A549 (cell line): ENCODE measurements at regions not wholly inside any gene's neighbourhood (a gene's known extent, or its start where the extent isn't known, plus 50 kb on each side); places are given as distances from the start of the nearest gene placed in this dataset.

Experiments used
- ATAC-seq, 2 experiments: fragments of 200-7000 bp in 1 of 2; fragments of >200 bp in 1 of 2; cut with Nextera tagmentation in 1 of 2; cut with Tn5 transposase in 1 of 2; 3 replicates each; pipeline versions ENCODE4 v1.8.0 to v1.9.1; 2018 to 2020; ENCODE audit warnings: mild to moderate bottlenecking in 1 of 2, moderate library complexity in 1 of 2
- CTCF ChIA-PET: fragments of 300-600 bp; sonication (Branson Sonifier 250); formaldehyde crosslinking; extraction: SDS; loops from one replicate; lab custom pipeline; 2021; ENCODE audit warnings: antibody characterized with exemption, inconsistent platforms; lab: Yijun Ruan, JAX
- POLR2A ChIA-PET: fragments of 350-600 bp; formaldehyde crosslinking; extraction: SDS; loops from one replicate; lab custom pipeline; 2021; ENCODE audit warnings: antibody characterized with exemption, inconsistent platforms; lab: Yijun Ruan, JAX
- DNase-seq, 2 experiments: peaks; one replicate each; pipeline versions ENCODE4 v3.0.0 to v3.0.0-alpha.2; 2011 to 2016; ENCODE audit warnings: low read depth in 1 of 2, low spot score in 1 of 2
- FAIRE-seq: peaks from 2 replicates; lab custom pipeline; 2011; peaks lifted over from hg19 to GRCh38; lab: Jason Lieb, UNC
- H3K27ac ChIP-seq, 2 experiments: fragments of >200 bp; sonication (Bioruptor Twin); formaldehyde crosslinking; 3 replicates each; pipeline ENCODE4 v1.5.1; 2016 to 2017
- H3K4me1 ChIP-seq: fragments of >200 bp; sonication (Bioruptor Twin); formaldehyde crosslinking; 3 replicates; pipeline ENCODE4 v1.6.1; 2016
- H3K4me2 ChIP-seq: fragments of >200 bp; sonication (Bioruptor Twin); formaldehyde crosslinking; 3 replicates; pipeline ENCODE4 v1.6.1; 2016
- H3K4me3 ChIP-seq: fragments of >200 bp; sonication (Bioruptor Twin); formaldehyde crosslinking; 3 replicates; pipeline ENCODE4 v1.5.1; 2016
- H3K9me3 ChIP-seq: fragments of >200 bp; sonication (Bioruptor Twin); formaldehyde crosslinking; 3 replicates; pipeline ENCODE4 v1.6.1; 2016
- CEBPB ChIP-seq, 2 experiments: fragments of >200 bp in 1 of 2; sonication (Bioruptor Twin) in 1 of 2; formaldehyde crosslinking in 1 of 2; IDR thresholded peaks; 2 replicates each; pipeline ENCODE4 v1.6.1; 2012 to 2016
- FOSB ChIP-seq: fragments of 250-450 bp; sonication (Bioruptor Pico); IDR thresholded peaks from 2 replicates; pipeline ENCODE4 v1.5.0; 2020; ENCODE audit warnings: mild to moderate bottlenecking, moderate library complexity
- GATA3 ChIP-seq: IDR thresholded peaks from 2 replicates; pipeline ENCODE4 v1.6.1; 2012; ENCODE audit warnings: borderline replicate concordance
- HDAC2 ChIP-seq: fragments of 200-600 bp; sonication (generic); IDR thresholded peaks from 2 replicates; pipeline ENCODE4 v1.6.1; 2016
- KDM1A ChIP-seq: fragments of 200-600 bp; sonication (generic); IDR thresholded peaks from 2 replicates; pipeline ENCODE4 v1.6.1; 2016; ENCODE audit warnings: low read depth, mild to moderate bottlenecking
- MYC ChIP-seq: IDR thresholded peaks from 2 replicates; pipeline ENCODE4 v1.6.1; 2012; ENCODE audit warnings: mild to moderate bottlenecking, inconsistent platforms, low read length, improper control_type of control experiment, borderline replicate concordance
- NPAS2 ChIP-seq: fragments of 250-450 bp; sonication (Bioruptor Pico); IDR thresholded peaks from 2 replicates; pipeline ENCODE4 v1.8.0; 2022; ENCODE audit warnings: mild to moderate bottlenecking, moderate library complexity, borderline replicate concordance
- POLR2A ChIP-seq: IDR thresholded peaks from 2 replicates; pipeline ENCODE4 v1.6.1; 2012; ENCODE audit warnings: mild to moderate bottlenecking, low read length
- POLR2AphosphoS2 ChIP-seq: conservative IDR thresholded peaks from 2 replicates; pipeline ENCODE4 v1.6.1; 2012; ENCODE audit warnings: low read length, improper control_type of control experiment, inconsistent platforms
- RAD21 ChIP-seq, 2 experiments: fragments of >200 bp in 1 of 2; sonication (Bioruptor Twin) in 1 of 2; formaldehyde crosslinking in 1 of 2; IDR thresholded peaks in 1 of 2; conservative IDR thresholded peaks in 1 of 2; 2 replicates in 1 of 2; 3 replicates in 1 of 2; pipeline ENCODE4 v1.6.1; 2012 to 2018; ENCODE audit warnings: inconsistent platforms in 1 of 2
- RNF2 ChIP-seq: fragments of 200-600 bp; sonication (generic); IDR thresholded peaks from 2 replicates; pipeline ENCODE4 v1.6.1; 2016; ENCODE audit warnings: low read depth, mild to moderate bottlenecking, antibody characterized with exemption, moderate library complexity, borderline replicate concordance
- ZC3H11A ChIP-seq: fragments of 450-650 bp; IDR thresholded peaks from 2 replicates; pipeline ENCODE4 v1.6.1; 2014; ENCODE audit warnings: antibody characterized with exemption, mild to moderate bottlenecking
- ZNF302 ChIP-seq: fragments of 250-450 bp; sonication (Bioruptor Pico); IDR thresholded peaks from 2 replicates; pipeline ENCODE4 v1.9.0; 2021; ENCODE audit warnings: inconsistent platforms, mild to moderate bottlenecking, moderate library complexity
- ZSCAN20 ChIP-seq: fragments of 250-450 bp; sonication (Bioruptor Pico); IDR thresholded peaks from 2 replicates; pipeline ENCODE4 v1.8.0; 2022; ENCODE audit warnings: mild to moderate bottlenecking, moderate library complexity
- WGBS: methylation state at CpG from one replicate; pipeline ENCODE4 v1.1.6; 2017; ENCODE audit errors: missing lambda C conversion rate; 5-methylcytosine and 5-hydroxymethylcytosine counted together
- TF ChIP-seq, protein P1 (sequence below): fragments of >200 bp; sonication (Bioruptor Twin); formaldehyde crosslinking; IDR thresholded peaks from 2 replicates; pipeline ENCODE4 v1.6.1; 2016
- TF ChIP-seq, protein P2 (sequence below): fragments of 450-650 bp; IDR thresholded peaks from 2 replicates; pipeline ENCODE4 v1.6.1; 2014; ENCODE audit warnings: antibody characterized with exemption
- TF ChIP-seq, protein P3 (sequence below): fragments of >200 bp; sonication (Bioruptor Twin); formaldehyde crosslinking; IDR thresholded peaks from 3 replicates; pipeline ENCODE4 v1.6.1; 2016
- TF ChIP-seq, protein P4 (sequence below): fragments of 200-600 bp; sonication (generic); IDR thresholded peaks from 2 replicates; pipeline ENCODE4 v1.6.1; 2016; ENCODE audit warnings: antibody characterized with exemption, mild to moderate bottlenecking, moderate library complexity
- TF ChIP-seq, protein P5 (sequence below): IDR thresholded peaks from 2 replicates; pipeline ENCODE4 v1.6.1; 2012

DNA sequence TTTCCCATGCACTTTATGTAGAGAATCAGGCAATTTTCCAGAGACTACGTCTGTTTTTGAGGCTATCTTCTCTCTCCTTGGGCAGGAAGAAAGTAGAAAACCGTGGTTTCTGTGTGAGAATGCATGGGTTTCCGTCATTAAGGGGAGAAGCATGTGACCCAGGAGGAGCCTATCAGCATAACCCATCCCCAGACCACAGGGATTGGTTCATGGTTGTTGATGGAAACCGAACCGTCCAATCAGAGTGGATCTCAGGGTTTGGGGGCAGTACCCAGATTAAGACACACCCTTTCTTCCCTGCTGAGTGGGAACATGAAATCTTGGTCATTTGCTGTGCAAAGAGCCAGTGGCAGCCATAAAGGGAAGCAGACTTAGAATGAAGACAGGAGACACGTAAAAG, 517.8 kb downstream of the MN1 start:
- WGBS, result 73% methylated on average over 6 of the region's 6 CpGs
- H3K9me3 ChIP-seq, result peaks cover 8% of the 10 kb centered on the region; the same call in 2 of the 3 replicates
- no peaks in the 10 kb centered on the region for H3K4me1 ChIP-seq
- TF ChIP-seq GATA3, result no peak
- no peak for TF ChIP-seq RAD21 (conservative IDR thresholded peaks at IDR 0.05 in 1 of 2, IDR thresholded peaks at IDR 0.05 in 1 of 2)
- no peak for TF ChIP-seq ZSCAN20
- TF ChIP-seq, protein P1, sequence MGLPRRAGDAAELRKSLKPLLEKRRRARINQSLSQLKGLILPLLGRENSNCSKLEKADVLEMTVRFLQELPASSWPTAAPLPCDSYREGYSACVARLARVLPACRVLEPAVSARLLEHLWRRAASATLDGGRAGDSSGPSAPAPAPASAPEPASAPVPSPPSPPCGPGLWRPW, result no peak
- TF ChIP-seq POLR2A, result no peak
- TF ChIP-seq, protein P2, sequence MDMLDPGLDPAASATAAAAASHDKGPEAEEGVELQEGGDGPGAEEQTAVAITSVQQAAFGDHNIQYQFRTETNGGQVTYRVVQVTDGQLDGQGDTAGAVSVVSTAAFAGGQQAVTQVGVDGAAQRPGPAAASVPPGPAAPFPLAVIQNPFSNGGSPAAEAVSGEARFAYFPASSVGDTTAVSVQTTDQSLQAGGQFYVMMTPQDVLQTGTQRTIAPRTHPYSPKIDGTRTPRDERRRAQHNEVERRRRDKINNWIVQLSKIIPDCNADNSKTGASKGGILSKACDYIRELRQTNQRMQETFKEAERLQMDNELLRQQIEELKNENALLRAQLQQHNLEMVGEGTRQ, result no peak
- no peak for TF ChIP-seq RNF2
- TF ChIP-seq CEBPB (IDR thresholded peaks at IDR 0.05), result no peak
- TF ChIP-seq, protein P3, sequence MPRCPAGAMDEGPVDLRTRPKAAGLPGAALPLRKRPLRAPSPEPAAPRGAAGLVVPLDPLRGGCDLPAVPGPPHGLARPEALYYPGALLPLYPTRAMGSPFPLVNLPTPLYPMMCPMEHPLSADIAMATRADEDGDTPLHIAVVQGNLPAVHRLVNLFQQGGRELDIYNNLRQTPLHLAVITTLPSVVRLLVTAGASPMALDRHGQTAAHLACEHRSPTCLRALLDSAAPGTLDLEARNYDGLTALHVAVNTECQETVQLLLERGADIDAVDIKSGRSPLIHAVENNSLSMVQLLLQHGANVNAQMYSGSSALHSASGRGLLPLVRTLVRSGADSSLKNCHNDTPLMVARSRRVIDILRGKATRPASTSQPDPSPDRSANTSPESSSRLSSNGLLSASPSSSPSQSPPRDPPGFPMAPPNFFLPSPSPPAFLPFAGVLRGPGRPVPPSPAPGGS, result no peak
- no peak for TF ChIP-seq POLR2AphosphoS2
- no peak for TF ChIP-seq MYC
- no peak for DNase-seq
- CTCF ChIA-PET, result no interaction called here
- H3K27ac ChIP-seq, result no peak overlapping the region
- ATAC-seq, result peak in 1 of 2 experiments; percentile 29; a peak in 1 of 6 replicates
- FAIRE-seq, result no peak
- POLR2A ChIA-PET, result no interaction called here
- no peak overlapping the region for H3K4me3 ChIP-seq
- no peak overlapping the region for H3K4me2 ChIP-seq

DNA sequence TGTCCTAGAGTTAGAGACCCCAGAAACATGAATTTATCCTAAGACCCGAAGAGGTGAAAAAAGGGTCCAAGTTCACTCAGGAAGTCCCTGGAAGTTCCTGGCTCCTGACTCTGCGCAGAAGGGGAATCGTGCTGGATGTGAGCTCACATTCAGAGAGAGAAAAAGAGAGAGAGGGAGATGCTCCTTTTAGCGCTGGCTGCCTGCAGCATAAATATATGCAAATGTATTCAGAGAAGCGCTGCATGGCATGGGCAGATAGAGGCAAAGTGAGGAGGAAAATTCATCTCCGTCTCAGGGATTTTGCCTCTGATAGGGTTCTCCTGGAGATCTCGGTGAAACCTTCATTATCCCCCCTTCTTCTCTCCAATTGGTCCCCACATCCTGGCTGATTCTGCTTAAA, 517.2 kb downstream of the MN1 start:
- CTCF ChIA-PET, result no interaction called here

More for the DNA sequence above, 517.2 kb downstream of the MN1 start:
- no peaks in the 10 kb centered on the region for H3K4me1 ChIP-seq
- ATAC-seq, result no peak
- TF ChIP-seq, protein P4, sequence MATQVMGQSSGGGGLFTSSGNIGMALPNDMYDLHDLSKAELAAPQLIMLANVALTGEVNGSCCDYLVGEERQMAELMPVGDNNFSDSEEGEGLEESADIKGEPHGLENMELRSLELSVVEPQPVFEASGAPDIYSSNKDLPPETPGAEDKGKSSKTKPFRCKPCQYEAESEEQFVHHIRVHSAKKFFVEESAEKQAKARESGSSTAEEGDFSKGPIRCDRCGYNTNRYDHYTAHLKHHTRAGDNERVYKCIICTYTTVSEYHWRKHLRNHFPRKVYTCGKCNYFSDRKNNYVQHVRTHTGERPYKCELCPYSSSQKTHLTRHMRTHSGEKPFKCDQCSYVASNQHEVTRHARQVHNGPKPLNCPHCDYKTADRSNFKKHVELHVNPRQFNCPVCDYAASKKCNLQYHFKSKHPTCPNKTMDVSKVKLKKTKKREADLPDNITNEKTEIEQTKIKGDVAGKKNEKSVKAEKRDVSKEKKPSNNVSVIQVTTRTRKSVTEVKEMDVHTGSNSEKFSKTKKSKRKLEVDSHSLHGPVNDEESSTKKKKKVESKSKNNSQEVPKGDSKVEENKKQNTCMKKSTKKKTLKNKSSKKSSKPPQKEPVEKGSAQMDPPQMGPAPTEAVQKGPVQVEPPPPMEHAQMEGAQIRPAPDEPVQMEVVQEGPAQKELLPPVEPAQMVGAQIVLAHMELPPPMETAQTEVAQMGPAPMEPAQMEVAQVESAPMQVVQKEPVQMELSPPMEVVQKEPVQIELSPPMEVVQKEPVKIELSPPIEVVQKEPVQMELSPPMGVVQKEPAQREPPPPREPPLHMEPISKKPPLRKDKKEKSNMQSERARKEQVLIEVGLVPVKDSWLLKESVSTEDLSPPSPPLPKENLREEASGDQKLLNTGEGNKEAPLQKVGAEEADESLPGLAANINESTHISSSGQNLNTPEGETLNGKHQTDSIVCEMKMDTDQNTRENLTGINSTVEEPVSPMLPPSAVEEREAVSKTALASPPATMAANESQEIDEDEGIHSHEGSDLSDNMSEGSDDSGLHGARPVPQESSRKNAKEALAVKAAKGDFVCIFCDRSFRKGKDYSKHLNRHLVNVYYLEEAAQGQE, result no peak
- TF ChIP-seq ZC3H11A (no peak), KDM1A (no peak), HDAC2 (no peak), ZNF302 (CRISPR knock-in tag) (no peak), FOSB (CRISPR knock-in tag) (no peak), NPAS2 (CRISPR knock-in tag) (no peak), RNF2 (no peak), GATA3 (no peak)
- TF ChIP-seq, protein P5, sequence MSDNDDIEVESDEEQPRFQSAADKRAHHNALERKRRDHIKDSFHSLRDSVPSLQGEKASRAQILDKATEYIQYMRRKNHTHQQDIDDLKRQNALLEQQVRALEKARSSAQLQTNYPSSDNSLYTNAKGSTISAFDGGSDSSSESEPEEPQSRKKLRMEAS, result no peak
- H3K4me2 ChIP-seq, result no peak overlapping the region
- no peak for FAIRE-seq
- H3K4me3 ChIP-seq, result no peak overlapping the region
- no peak overlapping the region for H3K27ac ChIP-seq
- WGBS, result 85% methylated on average over 7 of the region's 7 CpGs
- H3K9me3 ChIP-seq, result peaks cover 8% of the 10 kb centered on the region; the same call in 2 of the 3 replicates
- POLR2A ChIA-PET, result no interaction called here
- no peak for DNase-seq
